Muscle layer of duodenum (tissue), 2 donors: ENCODE measurements at regions not wholly inside any gene's neighbourhood (a gene's known extent, or its start where the extent isn't known, plus 50 kb on each side); places are given as distances from the start of the nearest gene placed in this dataset.
"Not testable (repeated sequence)": the region's sequence is repeated elsewhere in the genome, so short reads cannot be mapped to it uniquely, and the experiment has no call there.

Experiments used
- H3K27ac ChIP-seq: one replicate; pipeline ENCODE4 v1.7.0; 2013; ENCODE audit warnings: mild to moderate bottlenecking, low read length
- H3K27me3 ChIP-seq: one replicate; pipeline ENCODE4 v1.7.0; 2013; ENCODE audit warnings: low read depth, mild to moderate bottlenecking, control low read depth, low read length
- H3K36me3 ChIP-seq, 2 donors: one replicate each; pipeline ENCODE4 v1.7.0; 2013; ENCODE audit warnings: low read length in 2 of 2, control low read depth in 1 of 2, mild to moderate bottlenecking in 1 of 2; ENCODE audit not compliant: insufficient read depth in 2 of 2, control insufficient read depth in 1 of 2
- H3K4me1 ChIP-seq, 2 donors: one replicate each; pipeline ENCODE4 v1.7.0; 2013; ENCODE audit warnings: low read length in 2 of 2, mild to moderate bottlenecking in 2 of 2, control low read depth in 1 of 2, moderate library complexity in 1 of 2; ENCODE audit not compliant: insufficient read depth in 2 of 2, control insufficient read depth in 1 of 2
- H3K4me3 ChIP-seq, 2 donors: one replicate each; pipeline ENCODE4 v1.7.0; 2013; ENCODE audit warnings: low read length in 2 of 2, low read depth in 1 of 2, mild to moderate bottlenecking in 1 of 2
- H3K9me3 ChIP-seq, 2 donors: one replicate each; pipeline ENCODE4 v1.7.0; 2013; ENCODE audit warnings: low read length in 2 of 2, control low read depth in 1 of 2, mild to moderate bottlenecking in 1 of 2; ENCODE audit not compliant: control insufficient read depth in 1 of 2
- donor health status: healthy.

DNA sequence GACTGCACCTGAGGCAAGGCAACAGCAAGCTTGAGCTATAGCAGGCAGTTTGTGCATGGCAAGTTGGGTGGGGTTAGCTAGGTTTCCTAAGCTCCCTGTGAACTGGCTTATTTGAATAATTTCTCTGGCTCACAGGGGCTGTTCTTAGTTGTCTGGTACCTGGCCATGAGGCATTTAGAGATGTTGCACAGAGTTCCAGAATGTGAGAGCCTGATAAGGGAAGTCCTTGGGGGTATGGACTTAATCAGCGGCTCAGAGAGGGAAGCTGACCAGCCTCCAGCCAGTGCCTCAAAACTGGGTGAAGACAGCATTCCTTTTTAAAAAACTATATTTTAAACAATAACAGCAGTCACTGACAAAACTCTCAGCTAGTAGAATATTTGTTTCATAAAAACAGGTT lies 307.4 kb downstream of the FZD1 start:
- Histone ChIP-seq H3K27ac (no peak overlapping the region), H3K36me3 (no peaks in the 10 kb centered on the region), H3K9me3 (no peaks in the 10 kb centered on the region), H3K4me1 (peaks cover 0 to 8% of the 10 kb centered on the region in 2 donors), H3K4me3 (no peak overlapping the region), H3K27me3 (no peaks in the 10 kb centered on the region)

DNA sequence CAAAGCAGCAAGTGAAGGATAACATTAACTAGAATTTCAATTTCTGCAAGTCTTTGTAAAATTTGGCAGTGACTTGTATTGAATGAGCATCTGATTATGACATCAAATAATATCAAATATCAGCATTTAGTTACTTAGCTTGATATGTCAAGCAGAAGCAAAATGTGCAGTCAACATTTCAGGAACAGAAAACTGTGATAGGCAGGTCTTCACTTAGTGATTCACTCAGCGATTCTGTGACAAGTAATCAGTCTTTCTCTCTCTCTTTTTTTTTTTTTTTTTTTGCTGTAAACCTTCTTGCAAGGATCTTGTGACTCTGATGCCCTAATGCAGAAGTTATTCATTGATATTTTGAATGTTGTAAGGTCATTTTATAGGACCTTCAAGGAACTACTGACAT lies 307.1 kb downstream of the MTERF1 start:
- Histone ChIP-seq H3K27ac (no peak overlapping the region), H3K4me3 (no peak overlapping the region), H3K4me1 (no peaks in the 10 kb centered on the region), H3K36me3 (no peaks in the 10 kb centered on the region), H3K9me3 (no peaks in the 10 kb centered on the region), H3K27me3 (no peaks in the 10 kb centered on the region)

DNA sequence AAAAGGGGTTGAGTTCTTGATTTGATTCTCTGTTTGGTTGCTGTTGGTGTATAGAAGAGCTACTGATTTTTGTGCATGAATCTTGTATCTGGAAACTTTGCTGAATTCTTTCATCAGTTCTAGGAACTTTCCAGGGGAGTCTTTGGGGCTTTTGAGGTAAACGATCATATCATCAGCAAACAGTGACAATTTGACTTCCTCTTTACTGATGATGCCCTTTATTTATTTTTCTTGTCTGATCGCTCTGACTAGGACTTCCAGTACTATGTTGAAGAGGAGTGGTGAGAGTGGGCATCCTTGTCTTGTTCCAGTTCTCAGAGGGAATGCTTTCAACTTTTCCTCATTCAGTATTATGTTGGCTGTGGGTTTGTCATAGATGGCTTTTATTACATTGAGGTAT lies 304.0 kb downstream of the MTERF1 start:
- H3K4me3 ChIP-seq = not testable (repeated sequence)

DNA sequence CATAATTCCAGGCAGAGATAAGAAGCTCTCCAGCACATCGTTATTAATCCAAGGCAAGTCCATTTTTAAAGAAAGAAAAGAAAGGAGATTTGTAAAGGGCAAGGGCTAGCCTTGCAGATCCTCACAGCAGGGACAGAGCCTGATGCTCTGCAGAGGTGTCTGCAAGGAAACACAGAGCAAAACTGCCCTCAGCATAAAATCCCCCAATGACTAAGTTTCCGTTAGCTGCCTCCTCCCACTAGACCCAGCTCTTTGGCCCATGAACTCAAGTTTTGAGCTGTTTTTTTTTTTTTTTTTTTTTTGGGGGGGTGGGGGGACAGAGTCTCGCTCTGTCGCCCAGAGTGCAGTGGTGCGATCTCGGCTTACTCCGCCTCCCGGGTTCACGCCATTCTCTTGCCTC lies 300.7 kb downstream of the MTERF1 start:
- Histone ChIP-seq H3K36me3 (no peaks in the 10 kb centered on the region), H3K27me3 (no peaks in the 10 kb centered on the region), H3K4me3 (no peak overlapping the region), H3K9me3 (peaks cover 0 to 3% of the 10 kb centered on the region in 2 donors), H3K27ac (no peak overlapping the region), H3K4me1 (no peaks in the 10 kb centered on the region)

More for the DNA sequence above, 304.0 kb downstream of the MTERF1 start:
- H3K27ac ChIP-seq, H3K36me3 ChIP-seq, H3K9me3 ChIP-seq, H3K4me1 ChIP-seq, H3K27me3 ChIP-seq: not testable (repeated sequence)

DNA sequence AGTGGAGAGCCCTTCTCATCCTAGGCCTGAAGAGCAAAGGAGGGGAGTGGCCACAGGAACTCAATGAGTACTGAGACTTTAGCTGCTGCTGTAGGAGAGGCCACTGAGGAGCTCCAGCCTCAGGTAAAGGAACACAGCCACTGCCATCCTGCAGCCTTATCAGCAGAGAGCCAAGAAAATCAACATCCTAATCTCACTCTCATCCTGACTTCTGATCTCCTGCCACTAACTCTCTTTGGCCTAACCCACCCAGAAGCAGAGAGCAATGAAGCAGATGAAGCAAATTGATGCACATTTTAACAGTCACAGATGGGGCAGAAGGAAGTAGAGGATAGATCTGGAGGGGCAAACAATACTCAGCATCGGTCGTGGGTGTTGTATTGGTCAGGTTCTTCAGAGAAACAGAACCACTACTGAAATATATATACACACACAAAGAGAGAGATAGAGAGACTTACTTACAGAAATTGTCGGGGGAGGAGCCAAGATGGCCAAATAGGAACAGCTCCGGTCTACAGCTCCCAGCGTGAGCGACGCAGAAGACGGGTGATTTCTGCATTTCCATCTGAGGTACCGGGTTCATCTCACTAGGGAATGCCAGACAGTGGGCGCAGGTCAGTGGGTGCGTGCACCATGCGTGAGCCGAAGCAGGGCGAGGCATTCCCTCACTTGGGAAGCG lies 297.6 kb downstream of the MTERF1 start:
- Histone ChIP-seq H3K36me3 (no peaks in the 10 kb centered on the region), H3K4me3 (no peak overlapping the region), H3K9me3 (peaks cover 0 to 3% of the 10 kb centered on the region in 2 donors), H3K4me1 (no peaks in the 10 kb centered on the region), H3K27ac (no peak overlapping the region), H3K27me3 (no peaks in the 10 kb centered on the region)

DNA sequence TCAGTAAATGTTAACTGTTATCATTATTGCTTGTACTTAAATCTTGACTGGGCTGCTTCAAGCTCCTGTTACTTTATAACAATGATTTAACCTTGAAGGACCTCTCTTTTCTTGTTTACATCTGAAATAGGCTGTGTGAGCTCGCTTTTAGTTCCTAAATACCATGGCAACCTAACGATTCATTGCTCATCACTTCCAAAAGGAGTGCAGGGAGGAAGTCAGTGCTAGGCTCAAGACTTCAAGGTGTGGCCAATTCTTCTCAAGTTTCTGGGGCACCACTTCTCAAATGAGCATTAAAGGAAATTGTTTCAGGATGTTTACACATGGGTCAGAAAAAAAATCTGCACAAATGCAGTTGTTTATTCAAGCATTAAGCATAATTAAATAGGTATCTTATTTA lies 284.2 kb downstream of the MTERF1 start:
- Histone ChIP-seq H3K4me1 (no peaks in the 10 kb centered on the region), H3K27ac (no peak overlapping the region), H3K9me3 (no peaks in the 10 kb centered on the region), H3K36me3 (no peaks in the 10 kb centered on the region), H3K4me3 (no peak overlapping the region), H3K27me3 (no peaks in the 10 kb centered on the region)

DNA sequence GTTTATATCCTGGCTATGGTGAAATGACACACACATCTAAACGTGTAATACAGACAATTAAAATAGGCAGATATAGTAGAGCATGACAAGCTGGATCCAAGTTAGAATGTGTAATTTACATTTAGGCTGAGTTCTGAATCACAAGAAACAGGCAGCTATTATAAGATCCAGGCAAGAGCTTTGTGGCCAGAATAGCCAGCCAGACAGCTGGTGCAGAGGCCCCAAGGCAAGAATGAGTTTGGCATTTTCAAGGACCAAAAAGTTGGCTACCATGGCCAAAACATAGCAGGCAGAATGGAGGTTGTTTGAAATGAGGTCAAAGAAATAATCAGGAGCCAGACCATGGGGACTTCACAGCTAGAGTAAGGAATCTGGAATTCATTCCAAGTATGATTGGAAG lies 281.7 kb downstream of the MTERF1 start:
- no peaks in the 10 kb centered on the region for H3K9me3 ChIP-seq
- no peak overlapping the region for H3K4me3 ChIP-seq
- no peaks in the 10 kb centered on the region for H3K27me3 ChIP-seq
- H3K4me1 ChIP-seq = no peaks in the 10 kb centered on the region
- H3K27ac ChIP-seq = no peak overlapping the region
- H3K36me3 ChIP-seq = no peaks in the 10 kb centered on the region

DNA sequence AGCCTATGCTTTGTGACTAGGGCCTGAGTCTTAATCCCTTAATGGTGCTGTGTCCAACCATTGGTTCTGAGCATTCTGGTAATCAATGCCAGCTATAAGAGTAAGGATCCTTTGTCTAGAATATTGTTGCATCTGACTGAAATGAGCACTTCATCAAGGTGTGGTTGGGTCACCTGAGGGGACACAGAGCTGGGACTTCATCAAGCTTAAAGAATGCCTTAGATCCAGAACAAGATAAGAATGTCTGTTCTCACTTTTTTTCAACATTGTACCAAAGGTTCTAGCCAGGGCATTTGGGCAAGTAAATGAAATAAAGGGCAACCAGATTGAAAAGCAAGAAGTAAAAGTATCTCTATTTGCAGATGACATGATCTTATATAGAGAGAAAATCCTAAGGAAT lies 280.4 kb downstream of the MTERF1 start:
- no peak overlapping the region for H3K4me3 ChIP-seq
- H3K9me3 ChIP-seq = no peaks in the 10 kb centered on the region
- H3K27me3 ChIP-seq = no peaks in the 10 kb centered on the region
- no peaks in the 10 kb centered on the region for H3K4me1 ChIP-seq
- no peak overlapping the region for H3K27ac ChIP-seq
- no peaks in the 10 kb centered on the region for H3K36me3 ChIP-seq

DNA sequence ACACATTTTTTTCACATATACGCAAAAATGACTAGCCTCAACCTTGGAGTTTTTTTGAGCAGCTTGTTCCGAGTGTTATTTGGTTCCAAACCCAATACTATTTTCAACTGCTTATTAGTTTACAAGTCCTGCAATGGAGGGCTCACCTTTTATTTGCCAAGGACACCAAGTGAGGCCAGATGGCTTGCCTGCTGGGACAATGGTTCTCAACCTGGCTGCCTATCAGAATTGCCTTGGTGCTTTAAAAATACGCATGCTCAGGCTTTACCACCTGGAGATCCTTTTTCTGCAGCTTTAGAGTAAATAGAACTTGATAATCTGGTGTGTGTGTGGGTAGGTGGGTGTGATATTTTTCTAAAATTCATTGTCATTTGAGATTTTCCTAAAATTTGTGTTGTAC lies 276.8 kb downstream of the MTERF1 start:
- no peaks in the 10 kb centered on the region for H3K36me3 ChIP-seq
- no peak overlapping the region for H3K27ac ChIP-seq
- no peaks in the 10 kb centered on the region for H3K4me1 ChIP-seq
- H3K4me3 ChIP-seq = no peak overlapping the region
- no peaks in the 10 kb centered on the region for H3K27me3 ChIP-seq
- no peaks in the 10 kb centered on the region for H3K9me3 ChIP-seq

DNA sequence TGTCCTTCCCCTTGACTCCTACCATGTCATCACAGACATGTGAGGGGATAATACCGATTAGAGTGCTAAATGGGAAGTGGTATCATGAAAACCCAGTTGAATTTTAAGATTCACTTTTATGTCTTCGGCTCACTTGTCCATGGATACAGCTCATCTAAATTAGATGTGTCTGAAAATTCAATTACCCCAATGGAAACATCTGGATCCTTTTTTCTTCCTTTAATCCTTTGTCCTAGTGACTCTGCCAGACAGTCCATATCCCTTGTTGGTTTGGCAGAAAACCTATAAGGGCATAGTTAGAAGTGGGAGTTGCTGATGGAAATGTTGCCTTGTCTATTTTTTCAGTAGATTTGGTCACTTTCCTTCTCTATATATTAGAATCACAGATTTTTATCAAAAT lies 271.9 kb downstream of the MTERF1 start:
- H3K4me3 ChIP-seq = no peak overlapping the region

DNA sequence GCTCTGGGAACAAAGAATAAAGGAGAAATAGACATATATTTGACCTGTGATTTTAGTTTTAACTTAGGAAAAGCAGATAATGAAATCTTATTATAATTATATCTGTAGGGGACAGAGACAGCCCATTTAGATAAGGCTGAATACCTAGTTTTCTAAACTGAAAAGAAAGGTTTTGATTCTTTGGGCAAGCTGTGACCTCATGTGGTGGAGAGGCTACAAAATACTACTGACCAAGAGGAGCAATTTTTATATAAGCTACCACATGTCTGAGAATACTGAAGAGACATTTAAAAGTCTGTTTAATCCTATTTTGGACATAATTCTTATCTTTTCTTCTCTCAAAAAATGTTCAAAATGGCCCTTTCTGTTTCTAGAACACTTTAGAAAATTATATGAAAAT lies 271.0 kb downstream of the MTERF1 start:
- H3K9me3 ChIP-seq = peaks cover 0 to 6% of the 10 kb centered on the region in 2 donors
- no peak overlapping the region for H3K4me3 ChIP-seq
- H3K27ac ChIP-seq = no peak overlapping the region
- no peaks in the 10 kb centered on the region for H3K27me3 ChIP-seq
- no peaks in the 10 kb centered on the region for H3K4me1 ChIP-seq
- H3K36me3 ChIP-seq = no peaks in the 10 kb centered on the region

More for the DNA sequence above, 271.9 kb downstream of the MTERF1 start:
- H3K27ac ChIP-seq = no peak overlapping the region
- H3K9me3 ChIP-seq = peaks cover 0 to 6% of the 10 kb centered on the region in 2 donors
- H3K4me1 ChIP-seq = no peaks in the 10 kb centered on the region
- no peaks in the 10 kb centered on the region for H3K36me3 ChIP-seq
- H3K27me3 ChIP-seq = no peaks in the 10 kb centered on the region

DNA sequence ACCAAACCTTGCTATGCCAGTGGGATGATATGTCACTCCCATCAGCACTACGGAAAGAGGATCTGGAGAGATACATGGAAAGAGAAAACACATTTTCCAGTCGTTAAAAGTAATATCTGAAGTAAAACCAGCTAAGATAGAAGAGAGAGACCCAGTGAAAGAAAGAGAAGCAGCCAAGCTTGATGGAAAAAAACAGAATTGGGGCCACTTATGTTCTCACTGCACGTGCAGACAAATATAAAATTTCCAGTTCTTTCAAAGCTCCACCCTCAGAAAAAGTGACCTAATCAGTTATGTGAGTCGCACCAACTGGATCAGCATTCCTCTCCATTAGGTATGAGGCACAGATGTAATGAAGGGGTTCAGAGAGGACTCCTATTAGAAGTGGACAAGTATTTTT lies 266.1 kb downstream of the MTERF1 start:
- Histone ChIP-seq H3K27me3 (no peaks in the 10 kb centered on the region), H3K4me3 (no peak overlapping the region), H3K36me3 (no peaks in the 10 kb centered on the region), H3K27ac (no peak overlapping the region), H3K4me1 (no peaks in the 10 kb centered on the region), H3K9me3 (peaks cover 0 to 6% of the 10 kb centered on the region in 2 donors)
